ENCODE measurements at regions not wholly inside any gene's neighbourhood (a gene's known extent, or its start where the extent isn't known, plus 50 kb on each side); places are given as distances from the start of the nearest gene placed in this dataset.

- TF ChIP-seq CTCF (conservative IDR thresholded peaks at IDR 0.05) (no peak), ZFX (IDR thresholded peaks at IDR 0.05) (no peak)
Measured at GRCh38 chr13:62684359-62684758, 1268.7 kb upstream of the PCDH20 start.

All from C4-2B (cell line).